ENCODE measurements at regions not wholly inside any gene's neighbourhood (a gene's known extent, or its start where the extent isn't known, plus 50 kb on each side); places are given as distances from the start of the nearest gene placed in this dataset.

- Histone ChIP-seq H2BK120ac (ENCODE audit: low read depth, low read length, poor library complexity, severe bottlenecking) (no peak overlapping the region), H3K4me1 (ENCODE audit: insufficient read depth, low read length) (peaks cover 10% of the 10 kb centered on the region), H2BK15ac (ENCODE audit: low read depth, low read length) (no peak overlapping the region), H4K8ac (replicated peaks; ENCODE audit: insufficient read length, low read depth, low read length) (no peak overlapping the region), H3K27ac (ENCODE audit: insufficient read length, low read depth, low read length) (no peak overlapping the region), H3K27me3 (ENCODE audit: insufficient read depth, low read length) (no peaks in the 10 kb centered on the region; the same call in 1 of the 2 replicates), H3K23ac (ENCODE audit: insufficient read length, low read depth, low read length) (no peak overlapping the region), H4K91ac (ENCODE audit: insufficient read length, low read depth, low read length) (no peak overlapping the region), H2BK5ac (ENCODE audit: insufficient read length, low read length) (no peak overlapping the region), H3K23me2 (ENCODE audit: insufficient read length, low read depth, low read length, poor library complexity, severe bottlenecking) (no peaks in the 10 kb centered on the region), H2BK12ac (ENCODE audit: insufficient read length, low read depth, low read length) (no peak overlapping the region), H4K5ac (ENCODE audit: insufficient read length, low read depth, low read length) (no peak overlapping the region), H3T11ph (ENCODE audit: low read length) (no peak overlapping the region), H3K18ac (ENCODE audit: insufficient read length, low read depth, low read length) (no peak overlapping the region), H4K20me1 (ENCODE audit: control insufficient read depth, insufficient read depth, insufficient read length) (no peaks in the 10 kb centered on the region), H2AK5ac (ENCODE audit: insufficient read length, low read length) (no peak overlapping the region), H3K9me3 (ENCODE audit: control insufficient read depth, low read depth, low read length) (no peaks in the 10 kb centered on the region), H3K14ac (ENCODE audit: insufficient read depth, low read length) (no peak overlapping the region), H3K79me1 (ENCODE audit: insufficient read depth, low read depth, low read length, poor library complexity, severe bottlenecking) (no peaks in the 10 kb centered on the region), H2AFZ (ENCODE audit: low read length) (no peak overlapping the region), H3K4me2 (ENCODE audit: insufficient read depth, insufficient read length, low read length) (no peak overlapping the region), H2BK20ac (ENCODE audit: low read depth, low read length, poor library complexity, severe bottlenecking) (no peak overlapping the region), H3K9ac (ENCODE audit: extremely low read depth, insufficient read length, low read length) (no peak overlapping the region), H3K79me2 (ENCODE audit: insufficient read depth, low read length) (no peaks in the 10 kb centered on the region), H3K56ac (ENCODE audit: insufficient read length, low read depth, low read length) (no peak overlapping the region), H3K4ac (ENCODE audit: low read depth, low read length) (no peak overlapping the region)
- Mint-ChIP-seq H3K9me3 (no peaks in the 10 kb centered on the region), H3K27me3 (ENCODE audit: low read depth) (peaks cover 2% of the 10 kb centered on the region; the same call in 1 of the 2 replicates), H3K27ac (no peak overlapping the region), H3K36me3 (ENCODE audit: insufficient read depth in 1 of 3, low read depth in 3 of 3) (no peaks in the 10 kb centered on the region), H3K4me3 (no peak overlapping the region), H3K4me1 (peaks cover 29 to 49% of the 10 kb centered on the region in 2 experiments)
- no peak for DNase-seq
- WGBS (ENCODE audit: extremely low coverage, insufficient read length, low lambda C conversion rate), result no CpG with 5 or more reads among the region's 3 CpGs
- TF ChIP-seq CTCF (conservative IDR thresholded peaks at IDR 0.05), result no peak
Observed at GRCh38 chr4:187070158-187070557, 346.5 kb upstream of the FAT1 start.
